ENCODE measurements at regions not wholly inside any gene's neighbourhood (a gene's known extent, or its start where the extent isn't known, plus 50 kb on each side); places are given as distances from the start of the nearest gene placed in this dataset.

DNA sequence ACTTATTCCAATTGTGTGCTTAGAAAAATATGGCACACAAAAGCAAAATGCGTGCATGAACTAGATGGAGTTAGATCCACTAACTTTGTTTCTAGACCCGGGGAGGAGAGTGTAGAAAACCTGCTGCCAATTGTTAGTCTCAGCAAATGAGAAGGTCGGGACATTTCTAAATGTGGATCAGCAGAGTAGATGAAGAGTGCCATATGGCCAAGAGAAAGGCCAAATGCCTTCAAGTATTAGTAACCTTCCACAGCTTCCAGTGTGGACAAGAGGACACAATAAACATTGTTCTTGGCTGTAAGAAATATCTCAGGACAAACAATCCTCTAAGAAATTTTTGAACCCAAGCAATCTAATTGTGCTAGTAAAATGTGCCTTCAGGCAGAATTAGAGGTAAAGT, 690.3 kb downstream of the REEP3 start (continued):
- TF ChIP-seq ZNF776 (tag by site-specific recombination; IDR thresholded peaks at IDR 0.05; ENCODE audit: borderline replicate concordance) (no peak), ZNF692 (tag by site-specific recombination; IDR thresholded peaks at IDR 0.05) (no peak), ZNF223 (tag by site-specific recombination; IDR thresholded peaks at IDR 0.05) (no peak), ZNF571 (tag by site-specific recombination; IDR thresholded peaks at IDR 0.05) (no peak)
- TF ChIP-seq, protein P1, sequence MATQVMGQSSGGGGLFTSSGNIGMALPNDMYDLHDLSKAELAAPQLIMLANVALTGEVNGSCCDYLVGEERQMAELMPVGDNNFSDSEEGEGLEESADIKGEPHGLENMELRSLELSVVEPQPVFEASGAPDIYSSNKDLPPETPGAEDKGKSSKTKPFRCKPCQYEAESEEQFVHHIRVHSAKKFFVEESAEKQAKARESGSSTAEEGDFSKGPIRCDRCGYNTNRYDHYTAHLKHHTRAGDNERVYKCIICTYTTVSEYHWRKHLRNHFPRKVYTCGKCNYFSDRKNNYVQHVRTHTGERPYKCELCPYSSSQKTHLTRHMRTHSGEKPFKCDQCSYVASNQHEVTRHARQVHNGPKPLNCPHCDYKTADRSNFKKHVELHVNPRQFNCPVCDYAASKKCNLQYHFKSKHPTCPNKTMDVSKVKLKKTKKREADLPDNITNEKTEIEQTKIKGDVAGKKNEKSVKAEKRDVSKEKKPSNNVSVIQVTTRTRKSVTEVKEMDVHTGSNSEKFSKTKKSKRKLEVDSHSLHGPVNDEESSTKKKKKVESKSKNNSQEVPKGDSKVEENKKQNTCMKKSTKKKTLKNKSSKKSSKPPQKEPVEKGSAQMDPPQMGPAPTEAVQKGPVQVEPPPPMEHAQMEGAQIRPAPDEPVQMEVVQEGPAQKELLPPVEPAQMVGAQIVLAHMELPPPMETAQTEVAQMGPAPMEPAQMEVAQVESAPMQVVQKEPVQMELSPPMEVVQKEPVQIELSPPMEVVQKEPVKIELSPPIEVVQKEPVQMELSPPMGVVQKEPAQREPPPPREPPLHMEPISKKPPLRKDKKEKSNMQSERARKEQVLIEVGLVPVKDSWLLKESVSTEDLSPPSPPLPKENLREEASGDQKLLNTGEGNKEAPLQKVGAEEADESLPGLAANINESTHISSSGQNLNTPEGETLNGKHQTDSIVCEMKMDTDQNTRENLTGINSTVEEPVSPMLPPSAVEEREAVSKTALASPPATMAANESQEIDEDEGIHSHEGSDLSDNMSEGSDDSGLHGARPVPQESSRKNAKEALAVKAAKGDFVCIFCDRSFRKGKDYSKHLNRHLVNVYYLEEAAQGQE (tag by site-specific recombination; IDR thresholded peaks at IDR 0.05): no peak

DNA sequence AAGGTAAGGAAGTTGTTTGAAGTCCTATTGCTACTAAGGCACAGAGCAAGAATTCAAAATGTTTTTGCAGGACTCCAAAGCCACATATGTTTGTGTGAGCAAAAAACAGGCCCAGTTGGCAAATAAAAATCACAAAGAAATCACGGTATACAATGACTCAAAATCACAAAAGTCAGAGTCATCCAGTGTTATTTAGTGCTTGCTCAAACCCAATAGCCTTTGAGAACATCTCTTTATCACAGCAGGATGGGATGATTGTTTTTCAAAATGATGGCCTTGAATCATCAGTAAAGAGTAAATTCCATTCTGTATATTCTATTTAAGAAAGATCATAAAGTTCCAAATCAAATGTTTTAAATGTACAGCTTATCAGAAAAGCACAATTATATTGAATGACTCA, 693.9 kb downstream of the REEP3 start:
- H3K36me3 ChIP-seq (ENCODE audit: control insufficient read depth in 2 of 2, insufficient read depth in 1 of 2, low read length in 2 of 2): no peaks in the 10 kb centered on the region
- POLR2A ChIA-PET: no interaction called here
- TF ChIP-seq HOXA7 (CRISPR knock-in tag; IDR thresholded peaks at IDR 0.05; ENCODE audit: borderline replicate concordance): no peak

GRCh38 chr10:64219271-64220025, 698.2 kb downstream of the REEP3 start:
- no peak overlapping the region for H3K4me3 ChIP-seq (ENCODE audit: low read depth, low read length)
- no peaks in the 10 kb centered on the region for H3K4me1 ChIP-seq (ENCODE audit: control insufficient read depth, insufficient read depth, low read length)
- H3K36me3 ChIP-seq (ENCODE audit: control insufficient read depth in 2 of 2, insufficient read depth in 1 of 2, low read length in 2 of 2): no peaks in the 10 kb centered on the region
- no peak overlapping the region for H3K27ac ChIP-seq (ENCODE audit: extremely low read depth, low read depth, low read length)
- CTCF ChIA-PET: interaction anchor here (0.6 kb wide), 1 partner anchor 12 kb away, joined by 3 read pairs; no protein-coding TSS in a partner anchor
- TF ChIP-seq HOXC10 (CRISPR knock-in tag; IDR thresholded peaks at IDR 0.05): no peak
- TF ChIP-seq ZNF311 (tag by site-specific recombination; IDR thresholded peaks at IDR 0.05; ENCODE audit: borderline replicate concordance): no peak
- no peak for TF ChIP-seq PRDM1 (tag by site-specific recombination; IDR thresholded peaks at IDR 0.05)
- TF ChIP-seq MZF1 (tag by site-specific recombination; IDR thresholded peaks at IDR 0.05; ENCODE audit: borderline replicate concordance): no peak
- no peak for TF ChIP-seq TRIM28 (IDR thresholded peaks at IDR 0.05; ENCODE audit: borderline replicate concordance, low read length)
- POLR2A ChIA-PET: no interaction called here
- H3K9me3 ChIP-seq (ENCODE audit: control insufficient read depth, insufficient read depth, low read depth, low read length): no peaks in the 10 kb centered on the region

More for the DNA sequence above, 693.9 kb downstream of the REEP3 start:
- Histone ChIP-seq H3K9me3 (ENCODE audit: control insufficient read depth, insufficient read depth, low read depth, low read length) (no peaks in the 10 kb centered on the region), H3K27ac (ENCODE audit: extremely low read depth, low read depth, low read length) (no peak overlapping the region), H3K4me3 (ENCODE audit: low read depth, low read length) (no peak overlapping the region), H3K4me1 (ENCODE audit: control insufficient read depth, insufficient read depth, low read length) (no peaks in the 10 kb centered on the region)
- CTCF ChIA-PET: no interaction called here

GRCh38 chr10:64234489-64234888, 713.3 kb downstream of the REEP3 start:
- Histone ChIP-seq H3K27ac (ENCODE audit: extremely low read depth, low read depth, low read length) (no peak overlapping the region), H3K4me1 (ENCODE audit: control insufficient read depth, insufficient read depth, low read length) (no peaks in the 10 kb centered on the region), H3K9me3 (ENCODE audit: control insufficient read depth, insufficient read depth, low read depth, low read length) (no peaks in the 10 kb centered on the region), H3K4me3 (ENCODE audit: low read depth, low read length) (no peak overlapping the region), H3K36me3 (ENCODE audit: control insufficient read depth in 2 of 2, insufficient read depth in 1 of 2, low read length in 2 of 2) (no peaks in the 10 kb centered on the region)
- ChIA-PET CTCF (no interaction called here), POLR2A (no interaction called here)
- no peak for TF ChIP-seq ZNF426 (tag by site-specific recombination; IDR thresholded peaks at IDR 0.05)
